Progenitor cell of endocrine pancreas (in vitro differentiated cells): ENCODE measurements at regions not wholly inside any gene's neighbourhood (a gene's known extent, or its start where the extent isn't known, plus 50 kb on each side); places are given as distances from the start of the nearest gene placed in this dataset.

Experiments
- DNase-seq: peaks from one replicate; pipeline ENCODE4 v3.0.0; 2021; ENCODE audit warnings: low spot score; ENCODE audit not compliant: unreplicated experiment
- H3K27ac Mint-ChIP-seq: 2 replicates; pipeline ENCODE4 v1.8.0; 2021; ENCODE audit warnings: mild to moderate bottlenecking, moderate library complexity, mixed read lengths
- H3K27me3 Mint-ChIP-seq: 2 replicates; pipeline ENCODE4 v1.8.0; 2021; ENCODE audit warnings: mixed read lengths
- H3K36me3 Mint-ChIP-seq: 2 replicates; pipeline ENCODE4 v1.8.0; 2022; ENCODE audit warnings: mixed read lengths; ENCODE audit not compliant: insufficient read depth
- H3K4me1 Mint-ChIP-seq: 2 replicates; pipeline ENCODE4 v1.8.0; 2021; ENCODE audit warnings: low read depth, mixed read lengths
- H3K4me3 Mint-ChIP-seq: 2 replicates; pipeline ENCODE4 v1.8.0; 2021; ENCODE audit warnings: low read depth, mild to moderate bottlenecking, moderate library complexity, mixed read lengths
- H3K9me3 Mint-ChIP-seq: 2 replicates; pipeline ENCODE4 v1.8.0; 2021; ENCODE audit warnings: low read depth, mixed read lengths
- CTCF ChIP-seq: fragments of 200-600 bp; sonication (generic); IDR thresholded peaks from one replicate; pipeline ENCODE4 v1.5.0; 2021; ENCODE audit warnings: antibody characterized with exemption, mild to moderate bottlenecking; ENCODE audit not compliant: unreplicated experiment

GRCh38 chr12:77497647-77498046 lies 333.0 kb upstream of the NAV3 start:
- no peak overlapping the region for H3K27ac Mint-ChIP-seq

GRCh38 chr12:77496714-77497113 lies 334.0 kb upstream of the NAV3 start:
- TF ChIP-seq CTCF = no peak

More at GRCh38 chr12:77497647-77498046, 333.0 kb upstream of the NAV3 start:
- DNase-seq = no peak
- Mint-ChIP-seq H3K4me1 (no peaks in the 10 kb centered on the region), H3K9me3 (no peaks in the 10 kb centered on the region), H3K27me3 (no peaks in the 10 kb centered on the region), H3K36me3 (no peaks in the 10 kb centered on the region), H3K4me3 (no peak overlapping the region)
- no peak for TF ChIP-seq CTCF

GRCh38 chr12:77494296-77494695 lies 336.4 kb upstream of the NAV3 start:
- H3K36me3 Mint-ChIP-seq = peaks cover 1% of the 10 kb centered on the region
- no peaks in the 10 kb centered on the region for H3K4me1 Mint-ChIP-seq
- H3K27ac Mint-ChIP-seq = no peak overlapping the region
- TF ChIP-seq CTCF = no peak
- H3K4me3 Mint-ChIP-seq = no peak overlapping the region
- no peak for DNase-seq
- H3K27me3 Mint-ChIP-seq = no peaks in the 10 kb centered on the region
- peaks cover 5% of the 10 kb centered on the region for H3K9me3 Mint-ChIP-seq

More at GRCh38 chr12:77496714-77497113, 334.0 kb upstream of the NAV3 start:
- Mint-ChIP-seq H3K27me3 (no peaks in the 10 kb centered on the region), H3K36me3 (no peaks in the 10 kb centered on the region), H3K27ac (no peak overlapping the region), H3K4me3 (no peak overlapping the region), H3K9me3 (no peaks in the 10 kb centered on the region), H3K4me1 (no peaks in the 10 kb centered on the region)
- no peak for DNase-seq

GRCh38 chr12:77493302-77494168 lies 337.2 kb upstream of the NAV3 start:
- Mint-ChIP-seq H3K27ac (no peak overlapping the region), H3K27me3 (no peaks in the 10 kb centered on the region), H3K4me1 (no peaks in the 10 kb centered on the region), H3K9me3 (peaks cover 5% of the 10 kb centered on the region), H3K4me3 (no peak overlapping the region), H3K36me3 (peaks cover 1% of the 10 kb centered on the region)
- DNase-seq = no peak
- no peak for TF ChIP-seq CTCF

GRCh38 chr12:77492536-77492935 lies 338.2 kb upstream of the NAV3 start:
- no peak for TF ChIP-seq CTCF
- H3K9me3 Mint-ChIP-seq = peaks cover 5% of the 10 kb centered on the region
- H3K36me3 Mint-ChIP-seq = peaks cover 1% of the 10 kb centered on the region
- H3K4me3 Mint-ChIP-seq = no peak overlapping the region
- no peaks in the 10 kb centered on the region for H3K4me1 Mint-ChIP-seq
- no peak for DNase-seq
- peak overlapping the region; percentile 21 for H3K27ac Mint-ChIP-seq
- H3K27me3 Mint-ChIP-seq = no peaks in the 10 kb centered on the region
